Urothelium cell line (cell line): ENCODE measurements at regions not wholly inside any gene's neighbourhood (a gene's known extent, or its start where the extent isn't known, plus 50 kb on each side); places are given as distances from the start of the nearest gene placed in this dataset.

ENCODE experiments used
- DNase-seq: peaks from one replicate; pipeline ENCODE4 v3.0.0; 2011; ENCODE audit warnings: low spot score, mixed read lengths
- FAIRE-seq: peaks from 2 replicates; lab custom pipeline; 2011; peaks lifted over from hg19 to GRCh38; lab: Jason Lieb, UNC

DNA sequence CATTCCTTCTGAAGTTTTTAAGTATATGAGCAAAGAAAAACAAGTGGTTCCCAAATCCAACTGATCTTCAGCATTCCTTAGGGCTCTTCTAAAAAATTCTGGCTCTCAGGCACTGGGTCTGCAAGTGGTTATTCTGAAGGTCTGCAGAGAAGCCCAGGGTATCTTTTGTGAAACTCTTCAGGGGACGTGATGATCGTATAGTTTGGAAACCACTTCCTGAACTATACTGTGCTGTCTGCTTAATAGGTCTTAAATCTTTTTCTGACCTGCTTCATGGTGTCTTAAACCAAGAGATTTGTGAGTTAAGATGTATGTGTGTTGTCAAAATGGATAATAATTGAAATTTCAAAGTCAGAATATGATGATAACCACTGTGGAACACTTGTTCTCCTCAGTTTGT lies 115.5 kb downstream of the LHX9 start:
- FAIRE-seq (no peak), DNase-seq (no peak)

DNA sequence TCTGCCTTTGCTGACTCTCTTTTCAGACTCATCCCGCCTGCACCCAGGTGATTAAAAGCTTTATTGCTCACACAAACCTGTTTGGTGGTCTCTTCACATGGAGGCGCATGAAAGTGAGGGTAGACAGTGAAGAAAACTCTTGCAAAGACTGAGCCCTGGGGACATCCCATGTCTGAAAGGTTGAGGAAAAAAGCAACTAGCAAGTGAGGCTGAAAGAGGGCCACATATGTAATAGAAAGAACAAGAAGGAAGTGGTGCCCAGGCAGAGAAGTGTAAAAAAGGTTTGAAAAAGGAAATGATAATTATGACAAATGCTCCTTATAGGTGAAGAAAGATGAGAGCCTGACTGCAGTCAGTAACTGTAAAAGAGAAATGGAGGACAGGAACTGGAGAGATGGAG lies 115.9 kb upstream of the NEK7 start:
- FAIRE-seq (no peak), DNase-seq (no peak)

DNA sequence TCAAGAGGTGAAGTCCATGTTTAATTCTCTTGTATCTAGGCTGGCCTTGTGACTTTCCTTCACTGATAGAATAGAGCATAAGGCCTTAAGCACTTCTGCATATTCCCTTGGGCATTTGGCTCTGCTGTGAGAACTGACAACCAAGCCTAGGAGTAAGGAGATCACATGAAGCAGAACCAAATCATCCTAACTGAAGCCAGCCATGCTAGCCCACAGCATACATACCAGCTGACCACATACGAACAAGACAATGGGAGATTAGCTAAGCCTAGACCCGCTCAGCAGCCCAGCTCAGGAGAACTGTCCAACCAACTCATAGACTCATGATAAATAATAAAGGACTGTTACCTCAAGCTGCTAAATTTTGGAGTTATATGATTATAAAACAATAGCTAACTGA lies 114.6 kb upstream of the NEK7 start:
- FAIRE-seq (no peak), DNase-seq (no peak)

DNA sequence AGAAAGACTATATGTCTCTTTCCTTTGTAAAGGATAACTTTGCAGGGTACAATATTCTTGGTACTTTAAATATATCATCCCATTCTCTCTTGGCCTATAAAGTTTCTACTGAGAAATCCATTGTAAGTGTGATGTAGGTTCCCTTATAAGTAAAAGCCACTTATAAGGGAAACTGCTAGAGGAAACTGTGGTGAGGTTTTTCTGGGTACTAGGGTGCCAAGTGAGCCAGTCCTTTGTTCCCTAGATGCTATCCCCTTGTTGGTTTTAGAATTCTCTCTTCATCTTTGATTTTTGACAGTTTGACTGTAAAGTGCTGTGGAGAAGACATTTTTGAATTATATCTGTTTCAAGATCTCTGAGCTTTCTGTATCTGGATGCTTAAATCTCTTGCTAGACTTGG lies 108.9 kb upstream of the NEK7 start:
- no peak for DNase-seq
- FAIRE-seq, result no peak

DNA sequence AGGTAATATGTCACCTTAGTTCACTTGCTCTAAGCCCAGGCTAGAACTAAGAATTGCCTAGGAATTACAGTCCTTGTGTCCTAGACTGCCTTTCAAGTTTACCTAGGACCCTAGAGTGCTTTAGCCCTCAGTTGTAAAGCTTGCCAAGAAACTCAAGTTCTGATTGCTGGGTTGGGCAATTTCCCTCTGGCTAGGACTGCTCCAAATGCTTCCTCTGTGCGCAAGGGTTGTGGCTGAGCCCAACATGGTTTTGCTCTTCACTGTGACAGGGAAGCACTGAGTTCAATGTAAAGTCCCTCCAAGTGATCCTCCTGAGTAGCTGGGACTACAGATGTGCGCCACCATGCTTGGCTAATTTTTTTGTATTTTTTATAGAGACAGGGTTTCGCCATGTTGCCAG lies 102.3 kb upstream of the NEK7 start:
- no peak for DNase-seq
- FAIRE-seq, result no peak

DNA sequence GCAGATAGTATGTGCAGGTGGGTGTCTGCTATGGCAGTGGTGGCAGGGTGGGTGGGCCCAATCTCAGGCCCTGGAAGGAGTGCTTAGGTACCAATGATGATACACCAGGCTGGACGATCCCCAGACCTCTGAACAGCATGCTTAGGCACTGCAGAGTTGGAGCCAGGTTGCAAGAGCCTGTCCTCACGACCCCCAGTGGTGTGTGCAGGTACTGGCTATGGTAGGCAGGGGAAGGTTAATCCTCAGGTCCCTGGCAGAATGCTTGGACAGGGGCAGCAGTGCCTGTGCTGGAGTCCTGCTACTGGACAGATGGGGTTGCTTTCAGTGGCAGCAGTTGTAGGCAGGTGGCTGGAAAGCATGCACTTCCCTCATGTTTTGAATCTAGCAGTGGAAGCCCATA lies 100.5 kb upstream of the NEK7 start:
- FAIRE-seq (no peak), DNase-seq (no peak)

DNA sequence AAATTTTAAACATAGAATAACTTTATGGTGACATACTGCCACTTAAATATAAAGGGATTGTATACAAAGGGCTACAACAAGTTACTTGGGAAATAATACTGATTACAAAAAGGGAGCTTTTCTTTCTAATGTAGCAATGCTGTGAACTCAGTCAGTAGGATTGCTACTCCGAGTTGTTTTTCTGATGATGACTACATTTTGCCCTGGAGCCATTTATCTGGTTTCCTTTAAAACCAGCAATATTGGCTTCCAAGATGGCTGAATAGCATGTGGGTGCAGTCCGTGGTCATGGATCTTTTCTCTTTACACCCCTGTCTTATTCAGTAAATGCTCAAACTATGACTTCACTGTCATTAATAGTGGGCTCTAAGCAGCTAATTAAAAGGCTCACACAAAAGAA lies 92.6 kb upstream of the NEK7 start:
- no peak for FAIRE-seq
- no peak for DNase-seq

DNA sequence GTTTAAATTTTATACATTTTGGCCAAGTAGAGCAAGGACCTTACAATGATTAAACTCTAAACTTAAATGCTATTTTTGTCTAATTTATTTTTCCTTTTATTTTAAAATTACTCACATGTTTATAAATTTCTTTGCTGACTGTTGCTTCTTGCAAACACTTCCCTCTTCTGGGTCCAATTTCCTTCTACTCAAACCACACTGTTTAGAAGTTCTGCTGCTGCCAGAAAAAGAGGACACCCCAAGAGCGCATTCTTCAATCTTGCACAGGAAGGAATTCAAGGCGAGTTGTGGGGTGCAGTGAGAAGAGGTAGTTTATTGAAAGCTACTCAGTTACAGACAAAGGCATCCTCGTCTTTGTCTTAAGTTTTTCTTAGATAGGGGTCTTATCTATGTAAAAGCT lies 88.5 kb upstream of the NEK7 start:
- DNase-seq (no peak), FAIRE-seq (no peak)

DNA sequence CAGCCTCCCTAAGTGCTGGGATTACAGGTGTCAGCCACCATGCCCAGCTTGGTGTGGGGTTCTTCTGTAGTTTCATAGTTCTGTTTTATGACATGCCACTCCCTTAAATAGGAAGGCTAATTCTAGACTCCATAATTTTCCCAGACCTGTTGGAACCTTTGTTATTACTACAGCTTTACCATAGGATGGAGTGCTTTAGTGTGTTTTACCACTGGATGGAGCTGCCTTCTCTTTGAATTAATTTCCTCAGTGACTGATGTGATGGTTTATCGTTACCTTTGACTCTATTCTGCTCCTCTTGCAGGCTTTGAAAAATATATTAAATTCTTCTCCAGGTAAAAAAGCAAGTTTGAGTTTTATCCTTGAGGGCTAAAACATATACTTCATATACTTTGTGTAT lies 84.6 kb upstream of the NEK7 start:
- DNase-seq (no peak), FAIRE-seq (no peak)

DNA sequence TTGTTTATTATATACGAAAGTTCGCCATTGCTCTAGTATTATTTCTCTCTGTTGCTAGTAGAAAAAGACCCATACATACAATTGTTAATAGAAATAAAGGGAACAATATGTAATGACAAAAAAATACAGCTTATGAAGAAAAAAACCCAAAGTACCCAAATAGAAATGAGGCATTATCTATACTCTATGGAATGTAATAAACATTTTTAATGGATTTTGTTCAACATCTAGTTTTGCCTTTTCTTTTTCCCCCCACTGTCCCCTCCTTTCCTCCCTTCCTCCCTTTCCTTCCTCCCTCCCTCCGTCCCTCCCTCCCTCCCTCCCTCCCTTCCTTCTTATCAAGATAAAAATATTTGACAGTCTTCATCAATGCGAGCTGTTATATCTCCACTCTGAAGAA lies 81.5 kb upstream of the NEK7 start:
- no peak for FAIRE-seq
- no peak for DNase-seq

DNA sequence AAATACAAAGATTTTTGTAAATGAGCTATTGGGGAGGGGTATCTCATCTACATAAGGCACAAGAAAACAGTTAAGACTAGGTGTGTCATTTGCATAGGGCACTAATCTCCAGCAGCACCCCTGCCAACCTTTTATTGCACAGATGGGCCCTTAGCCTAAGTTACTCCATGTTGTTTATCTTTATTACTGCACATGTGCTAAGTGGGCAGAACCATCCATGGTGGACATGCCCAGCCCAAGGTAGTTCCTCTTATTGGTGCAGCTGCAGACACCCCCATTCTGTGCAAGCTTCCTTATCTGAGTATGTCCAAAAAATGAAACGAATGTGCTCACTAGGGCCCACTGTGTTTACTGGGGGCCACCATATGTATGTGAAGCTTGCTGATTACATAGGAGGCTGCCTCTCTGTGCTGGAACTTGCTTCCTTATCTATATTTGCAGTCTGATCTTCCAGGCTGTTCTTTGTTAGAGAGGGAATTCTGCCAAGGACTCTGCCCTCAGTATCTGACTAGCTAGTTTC lies 77.3 kb upstream of the NEK7 start:
- FAIRE-seq (no peak), DNase-seq (no peak)

DNA sequence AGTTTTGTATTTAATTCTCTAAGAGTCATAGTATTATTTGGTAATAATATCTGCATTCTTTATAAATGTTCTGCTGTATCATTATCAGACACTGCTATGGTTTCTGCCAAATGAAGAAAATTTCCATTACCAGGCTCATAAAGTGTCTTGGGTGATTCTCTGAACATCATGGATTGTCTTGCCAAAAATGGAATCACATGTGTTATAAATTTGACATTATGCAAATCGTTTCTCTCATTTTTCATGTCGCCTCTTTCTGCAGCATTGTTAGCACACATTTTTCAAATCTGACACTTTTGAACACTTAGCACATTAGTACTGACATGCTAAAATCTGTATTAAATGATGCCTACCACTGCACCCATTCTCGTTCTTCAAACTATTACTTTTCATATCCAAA lies 74.2 kb upstream of the NEK7 start:
- FAIRE-seq, result no peak
- DNase-seq, result no peak

DNA sequence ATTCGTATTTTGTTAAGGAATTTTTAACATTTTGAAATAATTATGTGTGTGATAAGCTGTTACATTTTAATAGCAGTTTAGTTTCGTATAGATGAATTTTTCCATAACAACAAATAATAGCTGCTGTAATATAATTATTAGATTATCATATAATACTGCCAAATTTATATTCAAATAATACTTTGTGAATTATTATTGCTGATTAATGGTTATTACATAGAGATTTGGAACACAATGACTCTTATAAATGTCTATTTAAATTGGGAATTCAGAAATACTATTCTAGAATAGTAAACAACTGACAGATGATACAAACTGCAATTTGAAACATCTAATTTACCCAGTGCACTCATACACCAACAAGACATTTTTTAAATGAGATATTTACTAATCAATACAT lies 73.2 kb upstream of the NEK7 start:
- FAIRE-seq (no peak), DNase-seq (no peak)

DNA sequence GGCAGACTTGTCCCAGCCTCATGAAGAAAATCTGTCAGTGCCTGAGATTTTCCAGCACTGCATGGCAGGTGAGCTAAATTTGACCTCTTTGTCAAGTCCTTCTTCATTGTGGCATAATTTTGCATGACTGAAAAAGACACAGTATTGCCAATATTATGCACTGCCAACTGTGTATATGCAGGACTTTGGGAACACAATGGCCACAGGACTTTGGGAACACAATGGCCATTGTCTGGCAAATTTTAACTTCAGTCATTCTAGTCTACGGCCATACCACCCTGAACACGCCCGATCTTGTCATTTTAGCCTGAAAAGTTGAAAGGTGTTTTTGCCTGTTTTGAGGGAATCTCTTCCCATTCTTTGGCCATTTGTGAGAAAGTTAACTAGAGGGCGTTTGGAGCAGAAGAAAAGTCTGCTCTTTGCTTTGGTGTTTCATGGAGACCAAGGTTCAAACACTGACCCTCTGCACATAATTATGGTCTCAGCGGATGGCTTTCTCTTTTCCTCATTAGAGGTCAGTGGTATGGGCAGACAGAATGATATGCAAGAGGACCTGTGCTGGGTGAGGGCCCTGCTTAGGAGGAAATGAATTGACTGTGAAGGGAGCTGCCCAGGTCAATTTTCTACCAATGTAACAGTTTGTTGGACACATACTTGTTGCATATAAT lies 72.4 kb upstream of the NEK7 start:
- FAIRE-seq (no peak), DNase-seq (no peak)

DNA sequence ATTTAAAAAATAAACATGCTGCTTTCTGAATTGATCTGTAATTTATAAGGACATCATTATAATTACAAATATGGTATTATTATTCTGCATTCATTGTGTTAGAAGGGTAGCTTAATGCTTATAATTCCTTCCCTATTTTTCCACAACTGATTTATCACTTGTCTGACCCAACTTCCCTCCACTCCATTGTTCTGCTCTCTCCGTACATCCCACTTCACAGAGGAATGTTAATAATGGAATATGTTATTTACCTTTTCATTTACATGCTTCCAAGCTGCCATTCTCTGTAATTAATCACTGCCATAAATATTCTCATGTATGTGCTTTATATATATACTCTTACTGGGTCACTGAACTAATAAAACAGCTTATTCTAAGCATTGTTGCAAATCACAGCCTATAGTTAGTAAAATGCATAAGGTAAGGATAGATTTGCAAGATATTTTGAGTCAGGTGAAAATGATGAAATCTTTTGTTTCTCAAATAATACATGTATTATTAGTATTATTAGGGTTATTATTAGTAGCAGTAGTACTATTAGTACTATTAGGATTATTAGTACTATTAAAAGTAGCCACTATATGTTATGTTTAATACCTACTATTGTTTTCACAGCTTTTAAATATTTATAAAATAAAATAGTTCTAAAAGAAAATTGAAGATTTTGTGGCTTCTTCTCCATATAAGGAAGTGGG lies 70.6 kb upstream of the NEK7 start:
- no peak for DNase-seq
- no peak for FAIRE-seq

DNA sequence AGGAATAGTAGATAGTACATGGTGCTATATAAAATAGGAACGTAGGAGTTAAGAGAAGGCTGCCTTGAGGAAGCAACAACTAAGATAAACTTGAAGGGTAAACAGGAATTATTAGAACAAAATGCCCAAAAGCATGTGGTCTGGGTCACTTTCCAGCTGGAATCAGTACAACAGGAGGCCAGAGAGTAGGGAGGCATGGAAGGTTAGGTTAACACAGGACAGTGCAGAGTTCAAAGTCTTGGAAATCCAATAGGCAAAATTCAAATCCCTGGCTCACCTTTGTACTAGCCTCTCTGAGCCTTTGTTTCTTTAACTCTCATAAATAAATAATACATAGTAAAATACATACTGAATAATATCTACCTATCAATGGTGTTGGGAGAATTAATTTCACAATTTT lies 69.0 kb upstream of the NEK7 start:
- no peak for DNase-seq
- no peak for FAIRE-seq

DNA sequence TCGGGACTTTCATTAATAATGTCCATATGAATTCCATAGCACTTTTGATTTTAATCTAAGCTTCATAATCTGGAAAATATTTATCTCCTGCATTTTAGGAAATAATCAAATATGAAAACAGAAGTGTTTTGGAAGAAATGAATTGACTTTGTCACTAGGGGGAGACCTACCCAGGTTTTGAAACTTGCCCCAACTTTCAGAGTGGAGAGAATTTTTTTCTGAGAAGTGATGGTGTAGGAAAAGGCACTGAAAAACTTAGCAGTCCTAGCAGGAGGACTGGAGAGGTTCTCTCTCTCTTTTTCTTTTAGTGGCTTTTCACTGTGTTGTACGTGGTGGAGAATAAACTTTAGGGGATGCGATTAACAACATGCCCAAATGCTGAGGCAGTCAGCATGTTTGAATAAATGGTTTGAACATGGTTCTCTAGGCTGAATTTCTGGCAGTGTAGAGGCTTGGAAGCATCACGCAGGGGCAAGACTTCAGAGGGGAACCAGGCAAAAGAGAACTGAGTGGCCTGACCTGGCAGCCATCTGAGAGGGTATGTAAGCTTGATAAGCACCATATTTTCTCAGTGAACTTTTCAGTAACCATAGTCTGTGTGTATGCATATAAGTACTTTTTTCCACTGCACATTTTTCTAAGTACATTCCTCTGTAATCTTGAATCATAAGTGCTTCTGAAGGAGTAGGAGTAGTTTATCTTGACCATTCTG lies 68.3 kb upstream of the NEK7 start:
- DNase-seq (peak; percentile 41), FAIRE-seq (no peak)

DNA sequence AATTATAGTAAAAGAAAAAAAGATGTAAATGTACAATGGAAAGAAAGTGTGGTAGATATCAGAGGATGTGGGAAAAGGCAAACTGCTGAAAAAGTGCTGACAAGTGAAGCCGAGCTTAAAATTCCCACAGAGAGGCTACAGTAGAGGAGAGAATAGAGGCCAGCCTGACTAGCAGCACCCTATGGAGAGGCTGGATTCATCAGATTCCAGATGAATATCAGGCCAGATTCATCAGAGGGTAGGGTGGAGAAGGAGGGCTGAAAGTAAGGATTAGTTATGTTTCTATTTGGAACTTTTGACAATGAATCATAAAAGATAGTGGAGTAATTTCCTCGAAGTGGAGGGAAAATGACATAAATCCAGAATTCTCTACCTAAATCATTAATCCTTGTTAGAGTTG lies 60.4 kb upstream of the NEK7 start:
- DNase-seq, result no peak
- FAIRE-seq, result no peak

DNA sequence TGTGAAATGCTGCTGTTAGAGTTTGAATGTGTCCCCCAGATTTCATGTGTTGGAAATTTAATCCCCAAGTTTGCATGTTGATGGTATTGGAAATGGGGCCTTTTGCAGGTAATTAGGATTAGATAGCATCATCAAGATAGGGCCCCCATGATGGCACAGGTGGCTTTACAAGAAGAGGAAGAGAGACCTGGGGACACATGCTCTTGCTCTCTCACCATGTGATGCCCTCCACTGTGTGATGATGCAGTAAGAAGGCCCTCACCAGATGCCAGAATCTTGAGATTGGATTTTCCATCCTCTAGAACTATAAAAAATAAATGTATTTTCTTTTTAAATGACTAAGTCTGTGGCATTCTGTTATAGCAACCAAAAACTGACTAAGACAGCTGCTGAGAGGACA lies 57.0 kb upstream of the NEK7 start:
- no peak for DNase-seq
- no peak for FAIRE-seq

DNA sequence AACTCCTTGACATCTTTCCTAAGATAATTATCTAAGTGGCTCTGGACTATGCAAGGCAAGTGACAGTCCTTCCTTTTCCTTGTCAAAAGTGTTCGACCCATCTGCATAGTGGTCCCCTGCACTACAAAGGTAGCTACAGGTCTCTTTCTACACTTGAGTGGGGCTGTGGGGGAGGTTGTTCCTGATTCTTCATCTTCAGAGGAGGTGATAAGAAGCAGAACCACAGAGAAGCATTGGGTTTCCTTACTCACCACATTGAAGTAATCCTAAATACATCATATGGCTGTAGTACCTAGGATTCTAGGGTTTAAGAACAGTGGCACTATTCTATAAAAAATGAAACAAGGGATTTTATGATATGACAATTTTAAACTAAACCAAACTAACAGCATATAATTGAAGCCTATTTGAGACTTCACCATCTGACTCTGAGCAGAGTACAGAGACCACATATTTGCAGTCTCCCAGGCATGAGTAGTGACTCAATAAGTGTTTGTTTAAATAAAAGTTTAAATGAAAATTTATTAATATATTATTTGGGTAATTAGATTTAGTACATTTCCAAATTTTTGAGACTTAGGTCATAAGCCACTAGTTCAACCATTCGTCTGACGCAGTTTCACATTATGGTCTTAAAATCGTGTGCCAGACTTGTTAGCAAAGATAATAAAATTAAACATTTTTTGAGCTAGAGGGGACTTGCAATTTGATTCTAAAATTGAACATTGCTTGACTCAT lies 54.9 kb upstream of the NEK7 start:
- no peak for DNase-seq
- no peak for FAIRE-seq

DNA sequence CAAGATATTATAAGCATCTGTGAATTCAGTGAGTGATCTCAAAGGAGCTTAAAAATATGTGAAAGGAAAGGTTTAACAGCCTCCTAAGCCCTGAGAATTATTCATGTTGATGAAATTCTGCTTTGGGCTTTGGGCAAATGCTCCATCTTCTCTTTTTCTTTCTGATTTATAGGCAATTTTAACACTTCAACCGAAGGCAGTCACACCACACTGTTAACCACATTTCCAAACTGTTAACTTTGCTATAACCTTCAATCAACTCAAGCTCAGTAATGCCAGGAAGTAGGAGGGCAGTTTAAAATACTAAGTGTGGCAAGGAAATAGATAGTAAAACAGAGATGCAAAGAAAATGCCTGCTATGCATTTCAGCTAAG lies 54.4 kb upstream of the NEK7 start:
- no peak for FAIRE-seq
- no peak for DNase-seq

DNA sequence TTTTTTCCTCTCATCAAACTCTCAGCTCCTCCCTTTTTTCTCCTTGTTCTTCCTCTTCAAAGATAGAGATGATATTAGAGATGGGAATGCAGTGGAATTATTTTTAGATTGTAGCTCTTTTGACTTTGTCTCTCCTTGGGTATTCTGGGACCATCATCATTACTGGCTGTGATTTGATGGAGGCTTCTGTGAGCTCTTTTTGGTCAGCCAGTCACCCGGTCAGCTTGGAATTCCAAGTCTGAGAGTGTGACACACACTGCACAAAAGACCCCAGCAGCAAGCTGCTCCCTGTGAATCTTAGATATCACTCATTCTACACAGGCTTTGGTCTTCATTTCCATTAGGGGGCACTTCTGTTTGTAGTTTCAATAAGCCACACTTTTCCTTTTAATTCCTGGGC lies 51.6 kb upstream of the NEK7 start:
- FAIRE-seq, result no peak

More for the DNA sequence above, 51.6 kb upstream of the NEK7 start:
- DNase-seq, result no peak
